HG02973 (cell line): ENCODE measurements at regions not wholly inside any gene's neighbourhood (a gene's known extent, or its start where the extent isn't known, plus 50 kb on each side); places are given as distances from the start of the nearest gene placed in this dataset.
A peak's percentile ranks its signal among the peaks of the same experiment; 100 is the strongest.
"Not testable (repeated sequence)": the region's sequence is repeated elsewhere in the genome, so short reads cannot be mapped to it uniquely, and the experiment has no call there.

ENCODE experiments used
- ATAC-seq: cut with Tn5 transposase; IDR thresholded peaks from one replicate; pipeline ENCODE4 v1.9.1; 2021; ENCODE audit warnings: moderate library complexity; ENCODE audit not compliant: unreplicated experiment

DNA sequence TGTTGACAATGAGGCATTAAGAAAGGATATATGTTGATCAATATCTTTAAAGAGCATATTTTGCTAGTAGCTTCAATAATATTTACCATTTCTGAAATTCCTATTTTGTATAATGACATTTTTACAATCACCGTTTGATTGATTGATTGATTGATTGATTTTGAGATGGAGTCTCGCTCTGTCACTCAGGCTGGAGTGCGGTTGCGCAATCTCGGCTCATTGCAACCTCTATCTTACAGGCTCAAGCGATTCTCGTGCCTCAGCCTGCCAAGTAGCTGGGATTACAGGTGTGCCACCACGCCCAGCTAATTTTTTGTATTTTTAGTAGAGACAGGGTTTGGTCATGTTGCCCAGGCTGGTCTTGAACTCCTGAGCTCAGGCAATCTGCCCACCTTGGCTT is 150.9 kb upstream of the TEX13D start:
- ATAC-seq: not testable (repeated sequence)

DNA sequence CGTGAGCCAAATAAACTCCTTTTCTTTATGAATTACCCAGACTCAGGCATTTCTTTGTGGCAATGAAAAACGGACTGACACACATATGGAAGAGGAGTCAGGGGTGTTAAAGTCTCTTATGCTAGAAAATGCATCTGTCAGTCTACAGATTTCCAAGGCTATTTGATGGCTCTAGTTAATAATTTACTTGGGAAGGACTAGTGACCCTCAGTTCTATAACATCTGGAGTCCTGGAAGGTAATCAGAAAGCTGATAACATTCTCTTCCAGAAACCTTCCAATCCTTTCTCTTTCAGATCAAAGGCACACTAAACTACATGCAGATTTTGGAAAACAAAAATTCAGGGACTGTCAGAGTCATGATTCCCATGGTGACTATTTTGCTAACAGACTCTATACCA is 142.0 kb upstream of the TEX13D start:
- no peak for ATAC-seq

DNA sequence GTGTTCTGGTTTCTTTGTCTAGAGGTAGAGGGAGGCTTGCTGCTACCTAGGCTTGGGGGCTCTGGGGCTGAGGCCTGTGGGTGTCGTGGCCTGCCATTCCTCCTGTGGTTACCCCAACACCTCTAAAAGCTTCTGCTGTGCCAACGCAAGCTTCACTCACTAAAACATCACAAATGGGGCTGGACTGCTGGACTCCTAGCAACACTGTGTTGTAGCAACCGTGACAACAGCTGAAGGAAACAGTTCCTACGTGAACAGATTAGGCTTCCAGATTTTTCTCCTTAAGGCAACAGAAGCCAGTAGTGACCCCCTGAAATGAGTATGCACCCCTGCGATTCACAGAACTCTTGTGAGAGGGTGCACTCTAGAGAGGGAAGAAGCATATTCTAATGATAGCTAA is 138.3 kb upstream of the TEX13D start:
- no peak for ATAC-seq

DNA sequence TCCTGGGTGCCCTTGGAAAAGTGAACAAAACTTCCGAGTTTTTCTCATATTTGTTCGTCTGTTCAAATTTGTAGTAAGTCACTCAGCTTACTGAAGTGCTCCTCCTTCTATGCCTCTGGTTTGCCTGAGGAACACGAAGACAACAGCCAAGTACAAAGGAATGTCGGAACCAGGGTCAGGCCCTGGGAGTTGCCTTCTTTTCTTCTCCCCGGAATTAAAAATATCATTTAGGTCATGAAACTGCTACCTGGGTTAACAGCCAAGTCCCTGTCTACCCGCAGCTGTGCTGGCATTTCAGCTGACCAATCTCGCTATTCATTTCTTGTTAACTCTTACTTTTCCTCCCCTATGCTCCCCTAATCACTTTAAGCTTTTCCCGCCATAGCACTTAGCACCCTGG is 137.6 kb upstream of the TEX13D start:
- ATAC-seq: no peak

DNA sequence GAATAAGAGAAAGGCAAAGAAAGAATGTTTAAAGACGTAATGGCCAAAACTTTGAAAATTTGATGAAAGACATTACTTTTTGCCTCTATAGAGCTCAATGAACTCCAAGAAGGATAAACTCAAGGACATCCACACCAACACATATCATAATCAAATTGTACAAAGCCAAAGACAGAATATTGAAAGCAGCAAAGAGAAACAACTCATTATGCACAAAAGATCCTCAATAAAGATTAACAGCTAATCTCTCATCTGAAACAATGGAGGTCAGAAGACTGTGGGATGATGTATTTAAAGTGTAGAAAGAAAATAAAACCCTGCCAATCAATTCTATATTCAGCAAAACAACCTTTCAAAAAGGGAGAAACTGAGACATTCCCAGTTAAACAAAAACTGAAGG is 129.1 kb upstream of the TEX13D start:
- ATAC-seq: no peak

DNA sequence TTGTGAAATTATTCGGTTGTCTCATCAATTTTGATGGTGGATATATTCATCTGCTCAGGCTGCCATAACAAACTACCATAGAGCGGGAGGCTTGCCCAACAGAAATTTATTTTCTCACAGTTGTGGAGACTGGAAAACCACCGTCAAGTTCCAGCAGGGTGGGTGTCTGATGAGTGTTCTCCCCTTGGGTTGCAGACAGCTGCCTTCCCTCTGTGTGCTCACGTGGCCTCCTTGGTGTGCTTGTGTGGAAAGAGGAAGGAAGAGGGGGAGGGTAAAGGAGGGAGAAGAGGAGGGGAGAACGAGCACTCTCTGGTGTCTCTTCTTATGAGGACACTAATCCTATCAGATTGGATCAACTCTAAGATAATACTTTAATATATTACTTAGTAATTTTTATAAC is 123.8 kb upstream of the TEX13D start:
- no peak for ATAC-seq

DNA sequence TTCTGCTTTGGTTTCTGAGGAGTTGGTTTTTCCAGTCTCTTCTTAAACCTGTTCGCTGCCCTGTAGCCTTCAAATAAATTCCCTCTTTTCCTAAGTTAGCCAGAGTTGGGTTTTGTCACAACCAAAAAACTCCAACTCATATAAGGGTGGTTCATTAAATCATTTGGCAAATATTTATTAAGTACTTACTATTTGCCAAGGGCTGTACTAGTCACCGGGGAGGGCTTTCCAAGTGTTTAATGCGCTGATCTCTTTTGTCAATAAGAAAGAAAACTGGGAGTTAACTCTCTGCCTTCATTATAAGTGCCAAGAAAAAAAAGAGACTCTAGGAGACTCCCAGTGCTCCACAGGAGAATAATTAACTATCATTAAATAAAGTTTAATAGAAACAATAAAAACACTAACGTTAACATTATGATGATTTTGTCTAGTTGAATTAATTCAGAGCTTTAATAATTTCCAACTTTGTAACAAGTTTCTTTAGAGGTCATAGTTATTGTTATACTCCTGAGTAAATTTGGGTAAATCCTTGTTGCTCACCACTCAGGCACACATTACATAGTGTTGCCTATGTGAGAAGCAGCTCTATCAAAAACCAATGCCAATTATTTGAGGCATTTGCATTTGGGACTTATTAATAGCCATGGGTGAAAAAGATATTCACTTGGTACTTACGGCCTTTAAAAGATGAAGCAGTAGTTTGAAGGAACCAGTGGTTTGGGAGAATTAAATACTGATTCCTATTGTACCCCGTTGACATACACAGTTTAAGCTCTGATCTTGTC is 122.5 kb upstream of the TEX13D start:
- ATAC-seq: no peak

DNA sequence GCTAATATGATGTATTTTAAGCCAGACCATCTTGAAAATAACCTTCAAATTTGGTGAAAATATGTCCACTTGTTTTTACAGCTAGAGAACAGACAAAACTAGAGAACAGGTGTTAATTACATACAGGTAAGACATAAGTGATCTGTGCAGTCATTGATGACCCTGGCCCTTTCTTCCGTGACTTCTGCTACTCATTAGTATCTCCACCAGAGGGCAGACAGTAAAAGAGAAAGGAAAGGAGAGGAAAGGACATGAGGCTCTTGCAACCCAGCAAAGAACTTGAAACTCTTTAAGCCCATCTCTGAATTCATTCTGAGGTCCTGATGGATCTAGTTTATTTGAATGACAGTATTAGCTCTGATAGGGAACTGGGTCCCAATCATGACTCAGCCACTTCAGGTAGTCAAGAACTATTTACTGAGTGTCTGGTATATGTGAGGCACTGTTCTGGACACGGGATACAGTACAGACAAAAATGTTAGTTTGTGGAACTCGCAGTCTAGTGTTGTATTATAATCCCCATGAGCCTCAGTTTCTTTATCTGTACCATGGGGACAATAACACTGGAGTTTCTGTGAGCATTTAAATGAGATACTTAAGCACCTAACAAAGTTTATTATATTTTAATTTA is 121.0 kb upstream of the TEX13D start:
- ATAC-seq: peak; percentile 85

DNA sequence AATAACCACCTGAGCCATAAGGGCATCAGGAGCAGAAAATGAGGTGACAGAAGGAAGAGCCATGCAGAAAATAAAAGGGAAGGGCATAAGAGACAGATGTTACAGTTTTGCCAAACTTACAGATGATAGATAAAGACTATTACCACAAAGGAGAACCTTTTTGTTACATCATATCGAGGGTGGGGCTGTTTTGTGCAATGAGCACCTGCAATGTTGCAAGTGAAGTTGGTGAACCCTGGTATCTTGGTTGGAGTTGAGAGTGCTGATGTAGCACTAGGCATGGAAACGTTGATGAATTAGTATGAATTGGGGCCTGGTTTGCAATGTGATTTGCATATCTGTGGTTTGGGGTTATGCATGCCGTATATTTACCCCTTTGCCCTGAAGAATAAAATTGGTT is 119.8 kb upstream of the TEX13D start:
- ATAC-seq: no peak

DNA sequence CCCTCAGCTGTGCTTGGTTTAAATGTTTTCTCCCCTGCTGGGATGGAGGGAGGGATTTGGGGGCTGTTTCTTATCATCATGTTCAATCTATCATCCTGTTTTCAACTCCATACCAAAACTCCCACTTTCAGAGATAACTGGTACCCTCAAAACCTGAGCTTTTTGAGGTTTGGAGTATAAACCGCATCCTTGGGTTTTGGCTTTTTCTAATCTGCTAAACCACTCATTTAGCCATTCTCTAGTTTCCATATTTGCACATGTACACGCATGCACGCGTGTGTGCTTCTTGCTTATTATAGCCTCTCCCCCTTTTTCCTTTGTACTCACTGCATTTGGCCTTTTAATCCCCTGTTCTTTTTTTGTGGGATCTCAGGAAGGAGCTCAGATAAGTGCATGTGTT is 116.7 kb upstream of the TEX13D start:
- no peak for ATAC-seq

DNA sequence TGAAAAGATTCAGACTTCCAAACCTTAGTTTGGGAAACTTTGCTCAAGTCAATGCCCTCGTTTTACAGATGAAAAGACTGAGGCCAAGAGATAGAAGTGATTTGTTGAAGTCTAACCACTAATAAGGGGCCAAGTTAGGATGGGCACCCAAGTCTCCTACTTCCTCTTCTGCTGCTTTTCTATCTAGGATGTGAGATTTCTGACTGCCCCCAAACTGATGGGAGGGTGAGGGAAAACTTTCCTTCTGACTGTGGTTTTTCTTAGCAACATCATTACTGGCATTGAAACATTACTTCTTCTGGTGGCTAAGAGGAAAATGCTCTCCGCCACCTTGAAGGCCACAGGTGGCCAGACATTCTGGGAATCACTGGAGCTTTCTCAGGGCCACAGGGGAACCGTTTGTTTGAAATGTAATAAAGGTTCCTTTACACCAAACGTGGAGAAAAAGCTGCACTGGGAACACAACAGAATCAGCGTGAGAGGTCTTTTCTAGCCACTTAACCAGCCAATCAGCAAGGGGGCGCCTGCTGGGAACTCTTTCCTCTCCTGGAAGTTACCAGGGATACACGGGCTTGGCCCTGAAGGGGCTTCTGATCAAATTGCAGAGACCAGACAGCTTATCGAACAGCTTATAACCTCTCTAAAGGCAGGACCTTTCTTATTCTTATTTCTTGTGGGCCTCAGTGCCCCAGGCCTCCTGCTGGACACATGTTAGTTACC is 115.9 kb upstream of the TEX13D start:
- ATAC-seq: no peak

DNA sequence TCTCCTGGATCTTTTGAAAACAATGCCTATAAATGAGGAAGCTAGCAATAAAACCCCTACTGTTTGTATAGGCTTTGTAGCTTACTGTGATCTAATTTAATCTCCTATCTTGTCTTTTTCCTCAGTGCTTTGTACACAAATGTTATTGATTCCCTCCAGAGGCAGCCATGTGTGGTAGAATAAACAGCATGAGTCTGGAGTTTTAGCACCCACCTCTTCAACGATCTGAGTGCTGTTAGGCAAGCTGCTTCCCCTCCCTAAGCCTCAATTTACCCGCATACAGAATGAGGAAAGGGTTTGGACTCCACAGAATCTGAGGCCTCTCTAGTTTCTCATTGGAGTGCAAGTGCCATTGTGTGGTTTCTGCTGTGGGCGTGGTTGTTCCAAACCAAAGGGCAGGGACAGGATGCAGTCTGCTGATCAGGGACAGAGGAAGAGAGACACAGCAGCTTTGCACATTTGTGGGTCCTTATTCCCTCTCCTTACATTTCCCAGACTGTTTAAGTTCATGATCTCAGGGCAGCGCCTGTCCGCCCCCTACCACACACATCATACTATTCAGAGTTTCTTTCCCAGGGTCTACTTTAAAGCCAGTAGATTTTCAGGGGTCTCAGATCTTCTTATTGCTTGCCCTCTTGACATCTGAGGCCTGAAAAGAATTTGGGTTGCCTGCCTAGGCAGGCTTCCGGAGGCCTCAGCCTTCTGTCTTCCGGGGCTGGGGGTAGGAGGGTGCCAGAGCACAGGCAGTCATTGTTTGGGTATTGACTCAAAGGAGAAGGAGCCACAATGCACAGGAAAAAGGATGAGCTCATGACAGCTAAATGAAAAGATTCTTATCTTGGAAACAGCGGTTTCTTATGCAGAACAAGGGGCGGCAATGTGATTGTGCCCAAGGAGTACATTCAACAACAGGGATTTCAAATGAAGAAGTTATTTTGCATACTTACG is 114.9 kb upstream of the TEX13D start:
- ATAC-seq: peak; percentile 64

DNA sequence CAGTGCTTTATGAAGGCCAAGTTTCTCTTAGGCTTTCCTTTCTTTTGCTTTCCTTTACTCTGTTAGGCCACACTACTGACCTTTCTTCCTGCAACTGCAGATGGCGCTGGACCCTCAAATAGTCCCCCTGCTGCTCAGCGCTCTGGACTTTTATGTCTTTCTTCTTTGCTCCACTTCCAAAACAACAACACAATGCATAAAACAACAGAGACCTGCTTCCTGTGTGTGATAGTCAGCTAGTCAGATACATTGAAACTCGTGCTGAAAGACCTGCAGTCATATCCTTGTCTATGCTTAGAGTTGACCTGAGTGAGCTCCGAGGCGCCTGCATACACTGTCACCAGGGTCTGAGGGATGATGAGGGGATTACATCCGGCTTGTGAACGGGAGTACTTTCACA is 108.9 kb upstream of the TEX13D start:
- no peak for ATAC-seq

DNA sequence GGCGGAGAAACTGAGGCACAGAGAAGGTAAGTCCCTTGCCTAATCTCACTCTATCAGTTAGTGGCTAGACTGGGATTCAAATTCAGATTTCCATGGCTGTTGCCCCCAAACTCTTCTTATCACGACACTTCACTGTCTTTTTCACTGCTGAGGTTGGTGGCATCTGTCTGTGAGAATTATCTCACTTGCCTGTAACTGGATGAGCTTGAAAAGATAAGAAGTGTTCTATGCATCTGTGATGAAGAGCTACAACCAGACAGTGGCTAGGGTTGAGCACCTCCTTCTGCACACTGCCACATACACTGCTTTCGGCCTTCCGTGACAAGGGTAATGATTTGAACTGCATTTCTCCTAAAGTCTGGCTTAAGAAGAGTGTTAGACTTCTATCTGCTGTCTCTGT is 107.9 kb upstream of the TEX13D start:
- no peak for ATAC-seq

DNA sequence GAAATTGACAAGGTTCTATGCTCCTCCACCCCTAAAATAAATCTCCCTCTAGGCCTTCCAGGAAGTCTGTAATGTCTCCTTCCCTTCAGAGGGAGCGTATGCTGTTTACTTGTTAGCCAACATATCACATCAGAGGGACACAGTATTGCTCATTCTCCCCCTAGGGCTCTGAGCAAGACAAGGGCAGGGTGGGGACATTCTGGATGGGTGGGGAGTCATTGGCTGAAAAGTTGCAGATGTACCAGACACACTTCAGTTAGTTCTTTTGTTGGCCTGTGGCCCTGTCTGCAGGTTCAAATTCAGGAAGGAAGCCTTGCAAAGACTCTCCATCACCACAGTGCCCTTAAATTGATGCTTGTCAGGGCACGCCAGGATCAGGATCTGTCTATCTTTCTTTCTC is 106.3 kb upstream of the TEX13D start:
- ATAC-seq: no peak

DNA sequence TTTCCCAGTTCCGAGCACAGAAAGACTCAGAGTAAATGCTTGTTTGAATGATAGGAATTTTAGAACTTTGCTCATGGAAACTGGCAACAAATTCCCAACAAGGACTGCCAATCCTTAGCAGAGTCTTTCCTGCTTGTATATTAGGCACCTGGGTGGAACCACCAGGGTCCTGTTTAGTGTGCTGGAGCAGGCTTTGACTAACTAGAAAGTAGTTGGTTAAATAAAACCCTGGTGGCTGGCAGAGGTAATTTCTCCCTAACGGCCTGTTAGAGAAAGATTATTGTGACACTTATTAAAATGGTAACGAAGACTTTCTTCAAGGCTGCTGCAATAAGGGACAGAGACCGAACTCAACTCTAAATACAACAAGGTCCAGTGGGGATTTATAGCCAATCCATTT is 103.6 kb upstream of the TEX13D start:
- no peak for ATAC-seq

DNA sequence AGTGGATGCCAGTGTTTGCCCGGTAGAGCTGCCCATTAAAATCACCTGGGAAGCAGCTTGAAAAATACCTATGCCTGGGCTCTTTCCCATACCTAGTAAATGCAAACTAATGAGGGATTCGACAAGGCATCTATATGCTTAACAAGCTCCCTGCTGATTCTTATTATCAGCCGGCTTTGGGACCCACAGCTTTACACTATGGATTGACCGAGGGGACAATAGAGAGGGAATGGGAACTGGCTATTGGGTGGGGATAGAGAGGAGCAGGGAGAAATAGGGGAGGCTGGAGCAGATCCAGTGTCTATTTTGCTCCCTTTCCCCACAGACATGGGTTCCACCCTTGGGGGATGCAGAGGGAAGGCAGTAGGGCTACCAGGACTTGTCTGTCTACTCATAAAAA is 103.1 kb upstream of the TEX13D start:
- no peak for ATAC-seq

DNA sequence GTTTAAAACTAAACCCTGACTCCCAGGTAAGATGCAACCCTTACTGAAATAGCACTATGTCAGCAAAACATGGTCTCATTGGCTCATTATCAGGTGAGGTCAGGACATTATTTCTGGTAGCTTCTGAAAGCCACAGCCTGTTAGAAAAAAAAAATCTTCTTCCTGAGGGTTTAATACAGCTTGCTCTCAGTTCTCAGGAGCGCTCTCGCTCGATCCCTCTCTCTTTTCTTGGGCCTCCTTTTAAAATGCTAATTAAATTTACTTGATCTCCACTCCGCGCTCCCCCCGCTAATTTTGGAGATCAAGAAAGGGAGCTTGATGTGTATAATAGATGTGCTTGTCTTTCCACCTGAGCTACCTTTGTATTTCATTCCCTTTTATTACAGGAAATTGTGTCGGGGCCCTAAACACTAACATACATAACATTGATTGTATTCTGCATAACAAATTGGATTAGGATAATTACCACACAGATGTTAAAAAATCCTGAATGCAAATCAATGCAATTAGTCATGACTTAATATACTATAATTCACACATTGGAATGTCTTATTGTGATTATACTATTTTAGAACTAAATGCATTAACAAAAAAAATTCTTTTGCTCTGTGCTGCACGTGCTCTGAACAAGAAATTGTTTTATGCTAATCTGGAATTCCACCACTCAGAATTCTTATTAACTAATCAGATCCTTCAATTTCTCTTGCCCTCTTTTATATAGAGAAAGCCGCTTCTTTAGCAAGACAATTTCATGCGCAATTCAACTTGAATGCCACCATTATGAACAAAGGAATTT is 101.6 kb upstream of the TEX13D start:
- ATAC-seq: no peak

DNA sequence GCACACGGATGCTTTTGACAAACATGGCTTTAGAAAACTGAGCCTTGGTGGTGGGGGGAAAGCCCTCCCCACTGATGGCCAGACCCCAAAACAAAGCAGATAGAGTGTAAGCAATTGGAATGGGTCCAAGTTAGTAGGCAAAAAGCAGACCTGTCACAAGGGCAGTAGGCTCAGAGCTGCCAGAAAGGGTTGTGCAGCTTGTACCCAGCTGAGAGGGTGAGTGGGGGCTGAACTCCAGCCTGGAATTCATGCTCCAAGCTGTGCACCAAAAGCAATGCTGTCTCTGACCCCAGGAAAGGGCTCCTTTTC is 101.1 kb upstream of the TEX13D start:
- no peak for ATAC-seq

DNA sequence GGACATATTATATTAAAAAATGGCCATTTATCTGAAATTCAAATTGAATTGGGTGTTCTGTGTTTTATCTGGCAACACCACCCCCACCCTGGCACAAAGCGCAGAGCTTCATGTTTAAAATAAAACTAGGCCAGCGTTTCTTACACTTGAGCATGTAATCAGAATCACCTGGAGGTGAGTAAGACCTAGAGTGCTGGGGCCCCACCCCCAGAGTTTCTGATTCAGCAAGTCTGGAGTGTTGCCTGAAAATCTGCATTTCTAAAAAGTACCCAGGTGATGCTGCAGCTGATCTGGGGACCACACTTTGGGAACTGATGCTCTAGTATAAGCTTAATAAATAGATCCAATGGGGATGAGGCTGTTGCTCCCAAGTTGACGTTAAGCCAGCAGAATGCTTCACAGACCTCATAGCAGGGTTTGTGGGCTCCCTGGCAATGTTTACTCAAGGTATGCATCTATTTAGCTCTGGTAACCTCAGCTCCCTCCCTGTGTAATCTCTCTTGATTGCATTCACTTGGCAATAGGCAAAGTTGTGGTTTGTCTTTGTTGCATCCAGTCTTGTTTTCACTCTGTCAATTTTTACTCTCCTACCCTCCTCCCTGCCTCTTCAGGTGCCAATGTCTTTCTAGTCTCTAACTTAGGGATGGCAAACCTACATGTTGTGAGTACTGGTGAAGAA is 99.8 kb upstream of the TEX13D start:
- ATAC-seq: peak; percentile 85
